ENCODE measurements at regions not wholly inside any gene's neighbourhood (a gene's known extent, or its start where the extent isn't known, plus 50 kb on each side); places are given as distances from the start of the nearest gene placed in this dataset.

- TF ChIP-seq, protein P1, sequence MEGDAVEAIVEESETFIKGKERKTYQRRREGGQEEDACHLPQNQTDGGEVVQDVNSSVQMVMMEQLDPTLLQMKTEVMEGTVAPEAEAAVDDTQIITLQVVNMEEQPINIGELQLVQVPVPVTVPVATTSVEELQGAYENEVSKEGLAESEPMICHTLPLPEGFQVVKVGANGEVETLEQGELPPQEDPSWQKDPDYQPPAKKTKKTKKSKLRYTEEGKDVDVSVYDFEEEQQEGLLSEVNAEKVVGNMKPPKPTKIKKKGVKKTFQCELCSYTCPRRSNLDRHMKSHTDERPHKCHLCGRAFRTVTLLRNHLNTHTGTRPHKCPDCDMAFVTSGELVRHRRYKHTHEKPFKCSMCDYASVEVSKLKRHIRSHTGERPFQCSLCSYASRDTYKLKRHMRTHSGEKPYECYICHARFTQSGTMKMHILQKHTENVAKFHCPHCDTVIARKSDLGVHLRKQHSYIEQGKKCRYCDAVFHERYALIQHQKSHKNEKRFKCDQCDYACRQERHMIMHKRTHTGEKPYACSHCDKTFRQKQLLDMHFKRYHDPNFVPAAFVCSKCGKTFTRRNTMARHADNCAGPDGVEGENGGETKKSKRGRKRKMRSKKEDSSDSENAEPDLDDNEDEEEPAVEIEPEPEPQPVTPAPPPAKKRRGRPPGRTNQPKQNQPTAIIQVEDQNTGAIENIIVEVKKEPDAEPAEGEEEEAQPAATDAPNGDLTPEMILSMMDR (IDR thresholded peaks at IDR 0.05), result no peak
- TF ChIP-seq POLR2A (IDR thresholded peaks at IDR 0.05), result no peak
These were observed 196.6 kb downstream of the FOXL1 start for GRCh38 chr16:86774931-86775330.

Measured in heart left ventricle (tissue), 13 donors.